DOHH2 (cell line): ENCODE measurements at regions not wholly inside any gene's neighbourhood (a gene's known extent, or its start where the extent isn't known, plus 50 kb on each side); places are given as distances from the start of the nearest gene placed in this dataset.

Experiments used
- H3F3A ChIP-seq: fragments of 200-600 bp; sonication (generic), shearing (Covaris generic); 2 replicates; pipeline ENCODE4 v1.6.0; 2016; ENCODE audit warnings: antibody characterized with exemption, mild to moderate bottlenecking; ENCODE audit not compliant: control insufficient read depth, insufficient read depth
- H3K27ac ChIP-seq: fragments of 200-600 bp; sonication (generic); 2 replicates; pipeline ENCODE4 v1.5.1; 2014; ENCODE audit warnings: low read depth, mild to moderate bottlenecking, low read length, moderate library complexity
- H3K27me3 ChIP-seq: fragments of 200-600 bp; sonication (generic); 2 replicates; pipeline ENCODE4 v1.6.1; 2014; ENCODE audit warnings: mild to moderate bottlenecking, low read length, mixed read lengths; ENCODE audit not compliant: control insufficient read depth
- H3K36me3 ChIP-seq: fragments of 200-600 bp; sonication (generic); 2 replicates; pipeline ENCODE4 v1.6.1; 2014; ENCODE audit warnings: mild to moderate bottlenecking, low read length, moderate library complexity, mixed read lengths; ENCODE audit not compliant: control insufficient read depth
- H3K4me1 ChIP-seq: fragments of 200-600 bp; sonication (generic); 2 replicates; pipeline ENCODE4 v1.6.1; 2014; ENCODE audit warnings: mild to moderate bottlenecking, low read length, mixed read lengths; ENCODE audit not compliant: control insufficient read depth
- H3K4me2 ChIP-seq: fragments of 200-600 bp; sonication (generic); 2 replicates; pipeline ENCODE4 v1.6.0; 2014; ENCODE audit warnings: mild to moderate bottlenecking, low read length, moderate library complexity
- H3K4me3 ChIP-seq: fragments of 200-600 bp; sonication (generic); 2 replicates; pipeline ENCODE4 v1.5.1; 2014; ENCODE audit warnings: mild to moderate bottlenecking, low read length, mixed read lengths
- H3K79me2 ChIP-seq: fragments of 200-600 bp; sonication (generic); 2 replicates; pipeline ENCODE4 v1.6.1; 2014; ENCODE audit warnings: mild to moderate bottlenecking, low read length, mixed read lengths; ENCODE audit not compliant: control insufficient read depth
- H3K9me2 ChIP-seq: fragments of 200-600 bp; sonication (generic); replicated peaks from 2 replicates; pipeline ENCODE4 v1.6.1; 2014; ENCODE audit warnings: mild to moderate bottlenecking, low read length, mixed read lengths; ENCODE audit not compliant: control insufficient read depth
- H3K9me3 ChIP-seq: fragments of 200-600 bp; sonication (generic); 2 replicates; pipeline ENCODE4 v1.6.1; 2014; ENCODE audit warnings: antibody characterized with exemption, low read length, mixed read lengths; ENCODE audit not compliant: control insufficient read depth, insufficient read depth
- H4K20me1 ChIP-seq: fragments of 200-600 bp; sonication (generic); 2 replicates; pipeline ENCODE4 v1.6.0; 2014; ENCODE audit warnings: low read depth, mild to moderate bottlenecking, antibody characterized with exemption, low read length, moderate library complexity; ENCODE audit not compliant: control insufficient read depth, insufficient read depth
- CTCF ChIP-seq: fragments of 200-600 bp; sonication (generic); IDR thresholded peaks from one replicate; pipeline ENCODE4 v1.5.1; 2014; ENCODE audit warnings: antibody characterized with exemption, mild to moderate bottlenecking, low read depth, low read length; ENCODE audit not compliant: poor library complexity, severe bottlenecking
- EZH2phosphoT487 ChIP-seq: fragments of 200-600 bp; sonication (generic); IDR thresholded peaks from 2 replicates; pipeline ENCODE4 v1.6.1; 2017; ENCODE audit warnings: borderline replicate concordance, mild to moderate bottlenecking, antibody characterized with exemption, low read length, moderate library complexity, mixed read lengths

GRCh38 chr2:41040782-41041520, 589.1 kb upstream of the SLC8A1 start:
- H4K20me1 ChIP-seq = no peaks in the 10 kb centered on the region
- H3K4me3 ChIP-seq = no peak overlapping the region
- no peak overlapping the region for H3K4me2 ChIP-seq
- TF ChIP-seq CTCF = no peak
- TF ChIP-seq EZH2phosphoT487 = no peak
- H3K9me2 ChIP-seq = no peaks in the 10 kb centered on the region
- H3K4me1 ChIP-seq = no peaks in the 10 kb centered on the region
- H3K27me3 ChIP-seq = no peaks in the 10 kb centered on the region
- no peak overlapping the region for H3K27ac ChIP-seq
- no peaks in the 10 kb centered on the region for H3K36me3 ChIP-seq
- no peaks in the 10 kb centered on the region for H3K9me3 ChIP-seq
- H3K79me2 ChIP-seq = no peaks in the 10 kb centered on the region
- H3F3A ChIP-seq = no peaks in the 10 kb centered on the region

GRCh38 chr2:41042343-41042742, 590.5 kb upstream of the SLC8A1 start:
- no peak overlapping the region for H3K4me3 ChIP-seq
- no peak overlapping the region for H3K27ac ChIP-seq
- no peaks in the 10 kb centered on the region for H3K27me3 ChIP-seq
- H3K9me2 ChIP-seq = no peaks in the 10 kb centered on the region
- no peaks in the 10 kb centered on the region for H3K36me3 ChIP-seq
- no peaks in the 10 kb centered on the region for H4K20me1 ChIP-seq
- TF ChIP-seq EZH2phosphoT487 (no peak), CTCF (no peak)
- no peaks in the 10 kb centered on the region for H3F3A ChIP-seq
- H3K9me3 ChIP-seq = no peaks in the 10 kb centered on the region
- H3K79me2 ChIP-seq = no peaks in the 10 kb centered on the region
- no peak overlapping the region for H3K4me2 ChIP-seq
- no peaks in the 10 kb centered on the region for H3K4me1 ChIP-seq

- no peaks in the 10 kb centered on the region for H3K79me2 ChIP-seq
- H3K36me3 ChIP-seq = no peaks in the 10 kb centered on the region
- no peaks in the 10 kb centered on the region for H4K20me1 ChIP-seq
- H3K9me2 ChIP-seq = no peaks in the 10 kb centered on the region
- H3F3A ChIP-seq = no peaks in the 10 kb centered on the region
- no peak for TF ChIP-seq CTCF
- no peak for TF ChIP-seq EZH2phosphoT487
- H3K9me3 ChIP-seq = no peaks in the 10 kb centered on the region
- no peak overlapping the region for H3K4me3 ChIP-seq
- H3K4me1 ChIP-seq = no peaks in the 10 kb centered on the region
- no peak overlapping the region for H3K27ac ChIP-seq
- no peaks in the 10 kb centered on the region for H3K27me3 ChIP-seq
- no peak overlapping the region for H3K4me2 ChIP-seq
Measured at GRCh38 chr2:41061356-41061755, 609.5 kb upstream of the SLC8A1 start.
